Astrocyte of the spinal cord (primary cell): ENCODE measurements at regions not wholly inside any gene's neighbourhood (a gene's known extent, or its start where the extent isn't known, plus 50 kb on each side); places are given as distances from the start of the nearest gene placed in this dataset.

Experiments
- DNase-seq: peaks from one replicate; pipeline ENCODE4 v3.0.0; 2011; ENCODE audit warnings: low read depth, low spot score
- H3K4me3 ChIP-seq: 2 replicates; pipeline ENCODE4 v1.5.1; 2011; ENCODE audit warnings: low read depth, mild to moderate bottlenecking, low read length, moderate library complexity
- in situ Hi-C: cut with HindIII; loops from 2 replicates; pipeline ENCODE4 v1.10.0; 2017; ENCODE audit warnings: low sequenced_read_pairs
- TF ChIP-seq, protein P1 (sequence below): IDR thresholded peaks from 2 replicates; pipeline ENCODE4 v1.5.1; 2012; ENCODE audit warnings: low read depth, mild to moderate bottlenecking, low read length, inconsistent platforms

- no peak overlapping the region for H3K4me3 ChIP-seq
- TF ChIP-seq, protein P1, sequence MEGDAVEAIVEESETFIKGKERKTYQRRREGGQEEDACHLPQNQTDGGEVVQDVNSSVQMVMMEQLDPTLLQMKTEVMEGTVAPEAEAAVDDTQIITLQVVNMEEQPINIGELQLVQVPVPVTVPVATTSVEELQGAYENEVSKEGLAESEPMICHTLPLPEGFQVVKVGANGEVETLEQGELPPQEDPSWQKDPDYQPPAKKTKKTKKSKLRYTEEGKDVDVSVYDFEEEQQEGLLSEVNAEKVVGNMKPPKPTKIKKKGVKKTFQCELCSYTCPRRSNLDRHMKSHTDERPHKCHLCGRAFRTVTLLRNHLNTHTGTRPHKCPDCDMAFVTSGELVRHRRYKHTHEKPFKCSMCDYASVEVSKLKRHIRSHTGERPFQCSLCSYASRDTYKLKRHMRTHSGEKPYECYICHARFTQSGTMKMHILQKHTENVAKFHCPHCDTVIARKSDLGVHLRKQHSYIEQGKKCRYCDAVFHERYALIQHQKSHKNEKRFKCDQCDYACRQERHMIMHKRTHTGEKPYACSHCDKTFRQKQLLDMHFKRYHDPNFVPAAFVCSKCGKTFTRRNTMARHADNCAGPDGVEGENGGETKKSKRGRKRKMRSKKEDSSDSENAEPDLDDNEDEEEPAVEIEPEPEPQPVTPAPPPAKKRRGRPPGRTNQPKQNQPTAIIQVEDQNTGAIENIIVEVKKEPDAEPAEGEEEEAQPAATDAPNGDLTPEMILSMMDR: no peak
- in situ Hi-C loops: no loop called here
- peak; percentile 96 for DNase-seq
Measured at GRCh38 chr18:54742659-54743604, 85.3 kb upstream of the RAB27B start.

- no peak for DNase-seq
- TF ChIP-seq, protein P1: no peak
- no peak overlapping the region for H3K4me3 ChIP-seq
- in situ Hi-C loops: no loop called here
Measured at GRCh38 chr18:54743605-54743995, 84.7 kb upstream of the RAB27B start.

DNA sequence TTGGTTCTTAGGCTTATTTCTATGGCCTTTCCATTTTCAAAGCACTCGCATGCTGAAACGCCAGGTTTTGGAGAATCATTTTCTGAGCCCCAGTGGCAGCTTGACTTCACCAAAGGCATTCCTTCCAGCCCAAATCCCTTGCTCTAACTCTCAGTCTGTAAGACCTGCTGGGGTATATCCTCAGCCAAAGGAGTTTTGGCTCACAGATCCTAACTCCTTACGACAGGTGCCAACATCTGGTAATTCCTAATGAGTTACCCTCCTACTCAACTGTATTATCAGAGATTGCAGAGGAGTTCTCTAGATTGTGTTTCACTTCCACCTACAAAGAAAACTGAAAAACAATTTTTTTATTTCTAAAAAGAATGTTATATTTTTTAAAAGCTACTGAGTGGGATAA lies 79.0 kb upstream of the RAB27B start:
- TF ChIP-seq, protein P1: no peak
- in situ Hi-C loops: no loop called here
- H3K4me3 ChIP-seq: no peak overlapping the region
- no peak for DNase-seq

DNA sequence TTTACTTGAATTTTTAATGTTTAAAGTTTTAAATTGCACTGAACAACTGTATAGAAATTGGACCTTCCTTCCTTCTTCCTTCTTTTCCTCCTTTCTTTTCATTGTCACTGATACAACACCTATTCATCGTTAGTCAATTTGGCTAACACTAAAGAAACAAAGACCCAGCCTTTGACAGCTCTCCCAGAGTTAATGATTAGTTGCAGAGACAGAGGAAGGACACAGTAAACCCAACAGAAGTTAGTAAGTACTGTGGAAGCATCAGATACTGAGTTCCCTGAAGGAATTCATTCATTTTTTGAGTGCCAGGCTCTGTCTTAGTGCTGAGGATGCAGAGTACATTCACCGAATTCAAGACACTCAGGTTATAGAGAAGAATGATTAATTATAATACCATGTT lies 77.9 kb upstream of the RAB27B start:
- TF ChIP-seq, protein P1: no peak
- H3K4me3 ChIP-seq: no peak overlapping the region
- no peak for DNase-seq
- in situ Hi-C loops: no loop called here

- TF ChIP-seq, protein P1: no peak
- H3K4me3 ChIP-seq: no peak overlapping the region
- DNase-seq: no peak
- in situ Hi-C loops: no loop called here
Measured at GRCh38 chr18:54752185-54752584, 76.1 kb upstream of the RAB27B start.

- DNase-seq: no peak
- H3K4me3 ChIP-seq: no peak overlapping the region
- TF ChIP-seq, protein P1: no peak
- in situ Hi-C loops: no loop called here
Measured at GRCh38 chr18:54755456-54755855, 72.8 kb upstream of the RAB27B start.
